ENCODE measurements at regions not wholly inside any gene's neighbourhood (a gene's known extent, or its start where the extent isn't known, plus 50 kb on each side); places are given as distances from the start of the nearest gene placed in this dataset.
A peak's percentile ranks its signal among the peaks of the same experiment; 100 is the strongest.

GRCh38 chr2:12456293-12457106 is 260.2 kb upstream of the TRIB2 start:
- Histone ChIP-seq H3K36me3 (replicated peaks in 1 of 2; ENCODE audit: insufficient read depth in 1 of 2, low read depth in 2 of 2) (no peaks in the 10 kb centered on the region), H3K4me3 (no peak overlapping the region), H3K27me3 (no peaks in the 10 kb centered on the region), H3K9me3 (no peaks in the 10 kb centered on the region), H3K4me1 (peaks cover 22% of the 10 kb centered on the region), H3K27ac (peak overlapping the region; percentile 73 to 90 (median 84))
- TF ChIP-seq CTCF (IDR thresholded peaks at IDR 0.05) (no peak), POLR2A (IDR thresholded peaks at IDR 0.05) (peak in 1 of 3 donors; percentile 31)
- DNase-seq, result peak; percentile 90 to 98 (median 92)
- 4 to 7% methylated on average over 7 of the region's 7 CpGs for WGBS, 2 donors
- intact Hi-C loops (cut with DNase I), result no loop called here
- ATAC-seq, result peak; percentile 98

GRCh38 chr2:12457831-12458230 is 258.9 kb upstream of the TRIB2 start:
- ATAC-seq (no peak), DNase-seq (no peak)
- no peaks in the 10 kb centered on the region for H3K9me3 ChIP-seq
- no peak overlapping the region for H3K27ac ChIP-seq
- no peaks in the 10 kb centered on the region for H3K36me3 ChIP-seq (replicated peaks in 1 of 2; ENCODE audit: insufficient read depth in 1 of 2, low read depth in 2 of 2)
- H3K4me3 ChIP-seq, result no peak overlapping the region
- no peaks in the 10 kb centered on the region for H3K27me3 ChIP-seq
- peaks cover 13% of the 10 kb centered on the region for H3K4me1 ChIP-seq
- WGBS, 2 donors, result 72 to 87% methylated on average over 3 of the region's 3 CpGs
- intact Hi-C loops (cut with DNase I), result no loop called here
- TF ChIP-seq CTCF (IDR thresholded peaks at IDR 0.05), result no peak
- no peak for TF ChIP-seq POLR2A (IDR thresholded peaks at IDR 0.05)

- Histone ChIP-seq H3K9me3 (no peaks in the 10 kb centered on the region), H3K27ac (no peak overlapping the region), H3K4me1 (no peaks in the 10 kb centered on the region), H3K4me3 (no peak overlapping the region), H3K27me3 (no peaks in the 10 kb centered on the region), H3K36me3 (replicated peaks in 1 of 2; ENCODE audit: insufficient read depth in 1 of 2, low read depth in 2 of 2) (no peaks in the 10 kb centered on the region)
- DNase-seq, result no peak
- ATAC-seq, result no peak
- WGBS, 2 donors, result 57 to 78% methylated on average over 5 of the region's 5 CpGs
- intact Hi-C loops (cut with DNase I), result no loop called here
- no peak for TF ChIP-seq CTCF (IDR thresholded peaks at IDR 0.05)
These were observed 253.5 kb upstream of the TRIB2 start for GRCh38 chr2:12463189-12463588.

GRCh38 chr2:12465631-12466135 is 251.1 kb upstream of the TRIB2 start:
- no peak overlapping the region for H3K27ac ChIP-seq

More at GRCh38 chr2:12465631-12466135, 251.1 kb upstream of the TRIB2 start:
- Histone ChIP-seq H3K9me3 (no peaks in the 10 kb centered on the region), H3K27me3 (no peaks in the 10 kb centered on the region), H3K4me3 (no peak overlapping the region), H3K4me1 (no peaks in the 10 kb centered on the region), H3K36me3 (replicated peaks in 1 of 2; ENCODE audit: insufficient read depth in 1 of 2, low read depth in 2 of 2) (no peaks in the 10 kb centered on the region)
- TF ChIP-seq CTCF (IDR thresholded peaks at IDR 0.05), result no peak
- no peak for TF ChIP-seq POLR2A (IDR thresholded peaks at IDR 0.05)
- DNase-seq (no peak), ATAC-seq (peak; percentile 35)
- 69 to 75% methylated on average over 5 of the region's 5 CpGs for WGBS, 2 donors
- intact Hi-C loops (cut with DNase I), result no loop called here
